HL-60/S4 treated with phorbol 12-myristate 13-acetate at 8.2 ng/mL for 4 days and 3 days (cell line): ENCODE measurements at regions not wholly inside any gene's neighbourhood (a gene's known extent, or its start where the extent isn't known, plus 50 kb on each side); places are given as distances from the start of the nearest gene placed in this dataset.
"Not testable (repeated sequence)": the region's sequence is repeated elsewhere in the genome, so short reads cannot be mapped to it uniquely, and the experiment has no call there.

ENCODE experiments used
- in situ Hi-C: fragments of 300-500 bp; cut with MboI; formaldehyde crosslinking; loops from 2 replicates; pipeline ENCODE4 v1.15.0; 2022; ENCODE audit warnings: low sequenced_read_pairs

- in situ Hi-C loops: no loop called here
Observed at GRCh38 chr2:172284209-172284608, 143.2 kb upstream of the ITGA6 start.

- in situ Hi-C loops: no loop called here
Observed at GRCh38 chr2:172285010-172285621, 142.3 kb upstream of the ITGA6 start.

GRCh38 chr2:172285760-172286159, 141.6 kb upstream of the ITGA6 start:
- in situ Hi-C loops: no loop called here

- in situ Hi-C loops: no loop called here
Observed at GRCh38 chr2:172287190-172287589, 140.2 kb upstream of the ITGA6 start.

GRCh38 chr2:172287605-172288315, 139.6 kb upstream of the ITGA6 start:
- in situ Hi-C loops: no loop called here

- in situ Hi-C loops: no loop called here
Observed at GRCh38 chr2:172288603-172289002, 138.8 kb upstream of the ITGA6 start.

GRCh38 chr2:172293952-172294351, 133.4 kb upstream of the ITGA6 start:
- in situ Hi-C loops: no loop called here

- in situ Hi-C loops: no loop called here
Observed at GRCh38 chr2:172294983-172295382, 132.4 kb upstream of the ITGA6 start.

GRCh38 chr2:172295677-172296076, 131.7 kb upstream of the ITGA6 start:
- in situ Hi-C loops: no loop called here

GRCh38 chr2:172296267-172297046, 130.9 kb upstream of the ITGA6 start:
- in situ Hi-C loops: no loop called here

GRCh38 chr2:172297531-172297930, 129.9 kb upstream of the ITGA6 start:
- in situ Hi-C loops: no loop called here

- in situ Hi-C loops: no loop called here
Observed at GRCh38 chr2:172297950-172298349, 129.4 kb upstream of the ITGA6 start.

GRCh38 chr2:172299741-172300140, 127.6 kb upstream of the ITGA6 start:
- in situ Hi-C loops: no loop called here

GRCh38 chr2:172300851-172301250, 126.5 kb upstream of the ITGA6 start:
- in situ Hi-C loops: no loop called here

GRCh38 chr2:172305066-172305465, 122.3 kb upstream of the ITGA6 start:
- in situ Hi-C loops: no loop called here

GRCh38 chr2:172307800-172308199, 119.6 kb upstream of the ITGA6 start:
- in situ Hi-C loops: no loop called here

- in situ Hi-C loops: no loop called here
Observed at GRCh38 chr2:172308253-172308935, 119.0 kb upstream of the ITGA6 start.

GRCh38 chr2:172311921-172312345, 115.5 kb upstream of the ITGA6 start:
- in situ Hi-C loops: no loop called here

- in situ Hi-C loops: no loop called here
Observed at GRCh38 chr2:172313715-172314341, 113.6 kb upstream of the ITGA6 start.

GRCh38 chr2:172315070-172315469, 112.3 kb upstream of the ITGA6 start:
- in situ Hi-C loops: not testable (repeated sequence)

- in situ Hi-C loops: no loop called here
Observed at GRCh38 chr2:172322049-172322448, 105.3 kb upstream of the ITGA6 start.
